Stimulated activated CD4-positive, alpha-beta T cell treated with anti-CD3 and anti-CD28 coated beads, TNF-alpha, amount 100 ng/mL, for 4 hours (primary cell): ENCODE measurements at regions not wholly inside any gene's neighbourhood (a gene's known extent, or its start where the extent isn't known, plus 50 kb on each side); places are given as distances from the start of the nearest gene placed in this dataset.
"Not testable (repeated sequence)": the region's sequence is repeated elsewhere in the genome, so short reads cannot be mapped to it uniquely, and the experiment has no call there.

Experiments used
- DNase-seq, 3 experiments: peaks; one replicate each; pipeline ENCODE4 v3.0.0-alpha.2; 2020; ENCODE audit warnings: low read depth in 3 of 3

DNA sequence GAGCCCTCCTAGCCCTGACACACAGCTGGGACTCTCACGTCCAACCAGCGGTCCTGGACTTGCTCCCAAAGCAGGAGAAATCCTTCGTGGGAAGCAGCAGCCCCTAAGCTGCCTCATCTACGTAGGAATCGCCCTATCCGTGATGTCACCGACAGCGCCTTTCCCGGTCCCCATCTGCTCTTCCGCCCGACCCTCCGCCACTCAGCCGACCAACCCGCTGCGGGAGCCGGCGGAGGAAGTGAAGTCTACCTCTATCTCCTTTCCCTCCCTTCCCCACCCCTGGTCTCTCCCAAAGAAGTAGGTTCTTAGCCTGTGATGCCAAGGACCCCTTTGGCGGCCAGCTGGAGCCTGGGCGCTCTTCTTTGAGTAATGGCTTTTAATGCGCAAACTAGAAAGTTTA, 272.1 kb downstream of the FAM72C start:
- DNase-seq = no peak

DNA sequence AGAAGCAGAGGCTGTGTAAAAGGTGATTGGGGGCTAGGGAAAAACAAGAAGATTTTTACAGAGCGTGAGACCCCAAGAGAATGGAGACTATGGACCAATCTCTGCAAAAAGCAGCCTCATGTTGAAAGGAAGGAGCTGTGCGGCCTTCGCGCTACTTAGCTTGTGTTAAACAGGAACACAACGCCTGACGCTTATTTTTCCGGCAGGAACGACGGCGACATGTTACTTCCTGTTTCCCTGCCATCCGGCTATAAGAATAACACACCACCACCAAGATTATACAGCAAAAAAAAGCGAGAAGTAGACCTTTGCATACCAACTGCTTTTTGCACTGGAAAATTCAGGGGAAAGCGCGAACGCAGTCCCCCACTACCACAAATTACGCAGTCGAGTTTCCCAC, 272.7 kb downstream of the FAM72C start:
- DNase-seq = no peak

DNA sequence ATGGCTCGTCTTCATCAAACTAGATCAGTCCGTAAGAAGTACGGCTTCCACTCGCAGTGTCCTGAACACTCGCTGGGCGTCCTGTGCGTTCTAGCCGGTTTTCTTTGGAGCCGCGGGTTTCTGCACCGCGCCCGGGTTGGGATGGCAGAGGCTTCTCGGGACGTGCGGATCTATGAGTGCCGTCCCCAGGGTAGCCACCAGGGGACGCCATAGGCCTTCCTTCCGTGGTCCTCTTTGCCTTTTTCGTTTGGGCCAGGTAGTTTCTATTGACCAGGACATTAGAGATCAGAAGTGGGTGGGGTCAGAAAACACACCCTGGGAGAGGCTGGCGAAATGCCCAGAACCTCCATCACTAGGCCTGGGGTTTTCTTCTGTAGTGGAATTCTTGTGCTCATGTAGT, 273.8 kb downstream of the FAM72C start:
- no peak for DNase-seq

DNA sequence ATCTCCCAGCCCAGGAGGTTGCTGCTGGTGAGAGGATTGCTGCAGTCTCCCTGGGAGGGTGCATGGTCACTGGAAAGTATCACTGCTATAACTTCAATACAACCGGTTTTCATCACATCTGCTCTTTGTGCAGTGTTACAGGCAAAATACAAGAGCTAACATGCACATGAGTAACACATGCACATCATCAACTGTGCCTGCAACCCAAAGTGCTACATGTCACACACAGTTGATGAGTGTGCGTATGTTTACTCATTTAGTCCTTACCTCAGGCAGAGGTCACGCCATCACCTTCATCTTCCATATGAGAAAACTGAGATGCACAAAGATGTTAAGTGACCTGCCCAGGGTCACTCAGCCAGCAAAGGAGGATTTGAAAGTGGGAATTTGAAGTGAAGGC, 277.7 kb downstream of the FAM72C start:
- no peak for DNase-seq

DNA sequence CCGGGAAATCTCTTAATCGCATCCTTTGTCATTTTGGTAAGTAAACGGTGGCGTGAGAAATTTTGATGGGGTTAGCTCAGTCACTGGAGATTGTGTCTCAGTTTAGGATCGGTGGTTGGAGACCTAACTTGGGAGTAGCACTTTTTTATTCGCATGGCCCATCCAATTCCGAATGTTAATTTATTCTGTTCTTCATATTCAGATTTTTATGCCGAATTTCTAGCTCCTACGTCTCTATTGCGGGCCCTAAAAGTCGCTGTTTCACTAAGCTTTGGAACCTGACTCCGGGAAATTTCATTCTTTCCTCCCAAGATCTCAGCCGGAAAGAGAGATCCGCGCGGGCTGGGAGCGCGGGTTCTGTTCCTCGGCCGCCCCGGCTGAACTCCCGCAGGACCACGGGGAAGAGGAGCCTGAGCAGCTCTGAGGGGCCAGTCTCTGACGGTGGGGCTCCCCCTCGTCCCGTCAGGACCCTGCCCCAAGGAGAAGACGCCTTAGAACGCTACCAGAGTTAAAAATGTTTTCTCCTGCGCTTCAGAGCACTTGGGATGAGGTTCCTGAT, 279.7 kb downstream of the FAM72C start:
- no peak for DNase-seq

DNA sequence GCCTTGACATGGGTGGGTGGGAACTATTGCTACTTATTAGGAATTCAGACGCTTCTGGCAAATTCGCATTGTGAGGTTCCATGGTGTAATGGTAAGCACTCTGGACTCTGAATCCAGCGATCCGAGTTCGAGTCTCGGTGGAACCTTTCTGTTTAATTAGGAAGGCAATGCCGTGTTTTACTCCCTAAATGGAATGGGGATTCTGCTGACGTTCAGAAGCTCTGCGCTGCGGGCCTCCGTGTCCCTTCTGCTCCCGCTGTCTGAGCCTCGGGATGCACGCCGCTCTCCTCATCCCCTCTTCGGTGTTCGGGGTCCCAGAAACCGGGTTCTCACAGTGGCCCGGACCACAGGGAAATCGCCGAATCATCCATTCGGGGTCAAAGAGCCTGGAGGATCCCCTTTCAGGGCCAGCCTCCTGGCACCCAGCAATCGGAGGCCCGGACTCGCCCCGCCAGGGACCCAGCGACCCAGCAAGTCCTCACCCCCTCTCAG, 280.3 kb downstream of the FAM72C start:
- DNase-seq = no peak

DNA sequence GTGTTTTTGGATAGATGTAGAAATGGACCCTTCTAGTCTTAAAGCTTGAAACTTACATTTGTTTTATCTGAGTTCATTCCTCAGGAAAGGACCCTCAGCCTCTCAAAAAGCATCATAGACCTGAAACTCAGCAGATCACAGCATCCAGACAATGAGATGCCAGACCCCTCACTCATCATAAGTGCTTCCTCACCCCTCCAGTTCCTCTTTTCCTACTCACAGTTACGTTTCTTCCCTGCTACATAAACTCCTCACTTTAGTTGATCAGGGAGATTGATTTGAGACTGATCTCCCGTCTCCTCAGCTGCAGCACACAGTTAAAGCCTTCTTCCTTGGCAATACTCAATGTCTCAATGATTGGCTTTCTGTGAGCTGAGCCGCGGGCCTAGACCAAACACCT, 282.0 kb downstream of the FAM72C start:
- no peak for DNase-seq

DNA sequence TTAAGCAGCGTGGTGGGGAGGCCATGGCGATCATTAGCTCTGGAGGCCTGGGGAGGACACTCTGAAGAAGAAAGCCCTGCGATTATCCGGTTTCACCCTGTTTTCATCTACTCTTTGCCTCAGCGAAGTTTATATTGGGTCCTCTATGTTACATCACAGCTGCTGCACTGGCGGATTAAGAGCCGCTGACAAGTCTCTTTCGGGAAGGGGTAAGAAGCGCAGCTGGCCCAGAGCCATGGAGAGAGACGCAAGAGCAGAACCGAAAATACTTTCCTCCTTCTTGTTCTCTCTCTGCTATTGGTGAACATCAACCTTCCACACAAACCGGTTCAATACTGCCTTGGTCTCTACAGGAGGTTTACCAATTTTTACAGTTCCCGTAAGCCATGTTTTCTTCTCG, 291.5 kb downstream of the FAM72C start:
- no peak for DNase-seq

DNA sequence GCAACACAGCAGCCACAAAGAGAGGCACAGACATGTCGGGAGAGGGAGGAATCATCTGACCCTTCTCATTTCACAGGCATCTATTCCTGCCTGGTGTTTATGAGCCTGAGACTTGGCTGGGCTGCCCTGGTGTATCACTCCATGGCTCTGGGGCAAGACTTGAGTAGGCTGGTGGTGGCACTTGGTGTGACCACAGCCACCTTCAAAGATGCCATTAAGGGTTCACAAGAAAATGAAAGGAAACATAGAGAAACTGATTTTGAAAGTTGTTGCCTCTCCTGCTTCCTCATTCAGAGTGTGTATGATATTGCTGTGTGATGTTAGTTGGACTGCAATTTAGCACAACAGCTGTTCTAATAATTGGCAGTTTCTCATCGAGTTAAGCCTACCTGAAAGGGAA, 298.8 kb downstream of the FAM72C start:
- no peak for DNase-seq

DNA sequence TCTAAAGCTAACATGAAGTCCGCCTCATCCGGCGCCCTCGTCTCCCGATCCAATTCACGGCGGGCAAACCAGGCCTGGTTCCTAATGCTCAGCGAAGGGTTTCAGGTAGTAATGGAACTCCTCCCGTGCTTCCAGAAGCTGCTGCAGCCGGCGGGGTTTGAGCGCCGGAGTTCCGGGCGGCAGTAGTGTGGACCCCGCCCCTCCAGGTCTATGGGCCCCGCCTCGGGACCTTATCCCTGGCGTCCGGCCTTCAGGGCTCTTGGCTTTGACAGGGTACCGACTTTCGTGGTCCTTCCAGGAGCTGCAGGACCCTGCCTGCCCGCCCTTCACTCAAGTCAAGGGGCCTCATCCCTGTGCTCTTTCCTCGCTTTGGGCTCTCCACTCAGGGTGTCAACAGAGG, 304.1 kb downstream of the FAM72C start:
- DNase-seq = no peak

DNA sequence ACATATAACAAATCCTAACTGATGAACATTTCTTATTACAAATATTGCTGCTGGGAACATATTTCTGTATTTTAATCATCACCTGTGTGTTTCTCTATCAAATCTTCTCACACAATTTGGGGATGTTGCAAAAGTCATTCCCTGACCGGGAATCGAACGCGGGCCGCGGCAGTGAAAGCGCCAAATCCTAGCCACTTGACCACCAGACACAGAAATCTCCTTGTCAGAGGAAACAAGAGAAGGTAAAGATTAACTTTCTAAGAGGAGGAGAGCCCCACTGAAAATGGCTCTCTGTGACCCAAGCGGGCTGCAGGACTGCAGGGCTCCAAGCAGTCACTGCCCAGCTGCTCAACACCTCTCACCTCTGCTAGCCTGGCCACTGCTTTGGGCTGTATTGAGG, 304.9 kb downstream of the FAM72C start:
- DNase-seq = no peak

DNA sequence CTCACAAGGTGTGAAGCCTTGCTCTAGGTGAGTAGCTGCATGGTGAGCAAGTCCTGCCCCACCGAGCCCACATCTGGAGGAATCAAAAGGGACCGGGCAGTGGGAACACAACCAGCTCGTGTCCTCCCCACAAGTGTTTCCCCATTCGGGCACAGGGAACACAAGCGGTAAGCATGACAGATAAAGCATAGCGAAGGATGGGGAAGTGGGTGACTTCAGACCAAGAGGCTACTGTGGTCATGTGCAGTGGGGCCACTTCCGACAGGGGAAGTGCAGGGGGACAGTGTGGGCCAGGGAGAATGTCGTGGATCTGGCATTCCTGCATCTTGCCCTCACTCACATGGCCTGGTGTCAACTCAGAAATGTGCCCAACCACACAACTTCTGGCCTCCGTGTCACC, 306.2 kb downstream of the FAM72C start:
- no peak for DNase-seq

DNA sequence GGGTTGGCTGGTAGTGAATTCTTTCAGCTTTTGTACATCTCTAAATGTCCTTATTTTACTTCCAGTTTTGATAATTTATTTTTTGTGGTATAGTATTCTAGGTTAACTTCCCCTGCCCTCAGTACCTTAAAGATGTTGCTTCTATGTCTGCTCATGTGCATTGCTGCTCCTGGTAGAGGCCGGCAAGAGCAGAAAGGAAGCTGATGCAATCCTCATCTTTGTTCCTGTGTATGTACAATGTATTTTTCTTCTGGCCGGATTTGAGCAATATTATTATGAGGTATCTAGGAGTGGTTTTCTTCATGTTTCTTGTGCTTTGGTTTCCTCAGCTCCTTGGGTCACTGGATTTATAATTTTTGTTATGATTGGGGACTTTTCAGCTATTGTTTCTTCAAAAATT, 308.7 kb downstream of the FAM72C start:
- not testable (repeated sequence) for DNase-seq

DNA sequence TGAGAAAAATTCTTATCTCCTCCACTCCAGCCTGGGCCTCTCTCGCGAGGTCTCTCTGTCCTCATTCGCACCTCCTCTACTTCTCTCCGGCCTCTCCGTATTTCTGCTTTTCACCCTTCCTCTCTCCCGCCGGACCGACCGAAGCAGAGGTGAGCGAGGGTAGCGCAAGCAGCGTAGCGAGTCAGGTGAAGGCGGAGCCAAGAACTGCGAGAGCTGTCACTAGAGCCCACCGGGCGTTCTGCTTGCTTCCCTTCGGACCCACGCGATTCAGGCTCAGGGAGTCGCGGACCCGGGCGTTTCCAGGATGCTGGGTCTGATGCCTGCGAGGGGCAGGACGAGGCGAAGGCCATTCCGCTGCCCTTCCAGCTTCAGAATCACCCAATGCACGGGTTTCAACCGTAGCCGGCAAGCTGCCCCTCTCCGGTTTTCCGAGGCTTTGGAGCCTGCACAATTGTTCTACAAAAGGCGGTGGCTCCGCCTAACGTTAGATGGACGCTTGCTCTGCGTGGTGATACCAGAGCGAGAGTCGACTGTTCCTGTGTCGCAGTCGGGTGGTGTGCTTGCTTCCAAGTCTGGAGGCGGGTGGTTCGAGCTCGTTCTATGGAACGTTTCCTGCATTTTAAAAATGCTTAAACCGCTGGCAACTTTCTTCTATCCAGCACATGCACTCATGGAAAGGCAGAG, 310.2 kb downstream of the FAM72C start:
- DNase-seq = no peak

DNA sequence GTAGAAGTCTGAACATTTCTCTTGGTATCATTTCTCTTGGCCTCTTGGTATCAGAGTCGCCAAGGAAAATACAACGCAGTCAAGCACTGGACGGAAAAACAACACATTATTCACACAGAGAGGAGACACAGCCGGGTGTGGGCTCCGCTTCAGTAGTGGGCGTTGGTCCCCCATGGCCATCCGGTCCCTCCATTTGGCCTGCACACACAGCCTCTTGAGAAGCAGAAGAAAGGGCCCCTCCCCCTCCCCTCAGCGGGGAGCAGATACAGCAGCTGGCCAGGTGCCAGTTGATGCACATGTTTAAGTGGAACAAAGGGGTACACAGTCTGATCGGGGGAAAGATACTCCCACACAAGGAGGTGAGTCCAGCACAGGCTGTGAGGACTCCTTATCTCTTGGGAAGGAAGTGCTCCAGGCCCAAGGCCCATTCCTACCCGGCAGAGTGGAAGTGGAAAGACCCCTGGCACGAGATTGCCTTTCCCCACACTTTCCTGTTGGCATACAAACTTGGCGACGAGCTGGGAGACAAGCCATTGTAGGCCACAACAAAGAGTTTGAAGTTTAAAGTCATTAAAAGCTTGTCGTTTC, 311.3 kb downstream of the FAM72C start:
- no peak for DNase-seq

DNA sequence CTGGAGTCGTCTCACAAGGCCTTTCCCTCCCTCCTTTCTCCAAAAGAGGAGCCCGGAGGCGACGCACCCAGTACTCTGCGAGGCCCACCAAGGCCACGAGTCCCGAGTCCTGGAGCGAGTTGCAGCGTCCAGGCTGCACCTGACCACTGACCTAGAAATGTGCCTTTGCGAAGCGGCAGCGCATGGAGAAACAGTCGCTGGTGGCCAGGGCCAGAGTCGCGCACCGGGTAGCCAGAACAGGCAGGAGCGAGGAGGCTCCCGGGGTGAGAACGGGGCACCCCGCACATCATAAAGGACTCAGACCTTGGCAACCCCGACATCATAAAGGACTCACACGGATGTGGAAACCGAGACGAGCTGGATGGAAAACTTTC, 318.4 kb downstream of the FAM72C start:
- no peak for DNase-seq

DNA sequence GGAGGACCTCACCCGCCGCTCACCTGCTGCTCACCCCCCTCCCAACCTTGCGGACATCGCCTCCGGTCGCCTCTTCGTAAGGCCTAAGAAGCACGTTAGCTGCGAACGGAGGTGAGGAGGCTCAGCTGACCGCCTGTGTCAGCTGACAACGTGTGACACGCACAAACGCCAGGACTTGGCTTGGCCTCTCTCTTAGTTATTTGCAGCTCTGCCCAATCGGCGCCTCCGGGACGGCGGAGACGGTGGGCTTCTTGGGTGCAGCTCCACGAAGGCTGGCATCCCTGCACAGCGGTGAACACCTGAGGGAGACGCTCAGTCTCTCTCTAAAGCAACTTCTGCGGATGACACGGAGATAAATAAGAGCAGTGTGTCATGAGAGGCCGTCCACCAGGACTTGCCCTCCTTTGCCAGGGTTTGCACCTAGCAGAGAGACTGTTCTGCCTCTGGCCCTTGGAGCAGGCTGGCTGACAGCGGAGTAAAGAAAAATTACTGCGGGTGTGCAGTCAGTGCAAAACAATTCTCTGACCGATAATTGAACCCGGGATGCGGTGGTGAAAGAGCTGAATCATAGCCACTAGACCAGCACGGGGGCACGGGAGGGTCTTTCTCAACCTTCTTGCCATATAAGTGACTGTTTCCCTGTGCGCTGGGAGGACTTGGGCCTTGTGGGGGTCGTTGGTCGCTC, 318.9 kb downstream of the FAM72C start:
- DNase-seq = no peak

DNA sequence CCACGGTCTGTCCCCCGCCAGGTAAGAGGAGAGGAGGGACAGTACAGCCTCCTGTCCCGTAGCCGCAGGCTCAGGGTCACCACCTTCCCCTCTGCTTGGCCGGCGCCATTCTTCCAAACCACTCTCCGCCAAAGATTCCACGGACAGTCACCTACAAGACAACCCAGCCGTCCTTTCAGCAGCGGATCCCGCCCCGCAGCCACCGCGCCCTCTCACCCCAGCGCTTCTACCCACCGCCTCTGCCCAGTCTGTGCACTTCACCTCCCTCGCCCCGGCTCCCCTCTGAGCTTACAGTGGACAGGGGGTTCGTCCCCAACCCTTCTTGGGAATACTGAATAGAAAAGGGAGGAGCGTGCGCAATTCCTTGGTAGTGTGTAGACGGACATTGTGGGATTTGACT, 319.6 kb downstream of the FAM72C start:
- DNase-seq = no peak

DNA sequence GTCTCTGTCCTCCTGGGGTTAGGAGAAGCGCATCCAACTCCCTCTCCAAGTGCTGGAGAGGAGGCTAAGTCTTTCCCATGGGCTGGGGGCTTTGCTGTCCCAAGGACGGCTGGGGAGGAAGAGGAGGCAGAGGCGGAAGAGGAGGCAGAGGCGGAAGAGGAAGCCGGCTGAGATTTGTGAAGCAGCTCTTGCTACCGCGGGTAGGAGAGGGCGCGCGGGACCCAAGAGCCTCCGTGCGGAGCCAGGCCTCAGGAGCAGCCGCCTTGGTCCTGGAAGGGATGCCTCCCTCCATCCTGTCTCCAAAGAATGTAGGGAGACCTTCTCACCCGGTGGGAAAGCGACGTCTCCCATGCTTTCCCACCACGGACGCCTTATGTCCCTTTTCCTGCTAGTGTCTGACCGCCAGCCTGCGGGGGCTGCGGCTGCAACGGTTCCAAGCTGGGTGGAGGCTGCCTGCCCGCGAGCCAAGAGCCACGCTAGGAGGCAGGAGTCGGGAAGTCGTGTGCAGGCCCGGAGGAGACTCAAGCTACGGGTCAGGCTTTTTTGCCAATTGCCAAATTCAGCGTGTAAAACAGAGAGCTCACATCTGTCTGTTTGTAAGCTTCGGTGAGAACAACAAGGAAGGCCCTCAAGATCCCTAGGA, 320.3 kb downstream of the FAM72C start:
- DNase-seq = no peak

DNA sequence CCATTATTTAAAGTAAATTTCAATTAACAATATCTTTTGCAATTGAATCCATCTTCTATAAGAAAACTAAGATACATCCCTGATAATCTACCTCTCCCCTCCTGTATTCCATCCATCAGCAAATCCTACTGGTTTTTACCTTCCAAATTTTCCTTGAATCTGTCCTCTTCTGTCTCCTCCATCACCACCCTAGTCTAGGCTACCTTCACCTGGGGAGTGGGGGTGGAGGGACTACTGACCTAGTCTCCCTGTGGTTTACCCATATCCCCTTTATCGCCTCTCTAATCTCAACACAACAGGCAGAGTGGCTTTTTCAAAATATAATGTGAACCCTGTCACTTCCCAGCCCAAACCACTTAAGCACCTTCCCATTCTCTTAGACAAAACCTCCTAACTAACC, 327.8 kb downstream of the FAM72C start:
- not testable (repeated sequence) for DNase-seq

DNA sequence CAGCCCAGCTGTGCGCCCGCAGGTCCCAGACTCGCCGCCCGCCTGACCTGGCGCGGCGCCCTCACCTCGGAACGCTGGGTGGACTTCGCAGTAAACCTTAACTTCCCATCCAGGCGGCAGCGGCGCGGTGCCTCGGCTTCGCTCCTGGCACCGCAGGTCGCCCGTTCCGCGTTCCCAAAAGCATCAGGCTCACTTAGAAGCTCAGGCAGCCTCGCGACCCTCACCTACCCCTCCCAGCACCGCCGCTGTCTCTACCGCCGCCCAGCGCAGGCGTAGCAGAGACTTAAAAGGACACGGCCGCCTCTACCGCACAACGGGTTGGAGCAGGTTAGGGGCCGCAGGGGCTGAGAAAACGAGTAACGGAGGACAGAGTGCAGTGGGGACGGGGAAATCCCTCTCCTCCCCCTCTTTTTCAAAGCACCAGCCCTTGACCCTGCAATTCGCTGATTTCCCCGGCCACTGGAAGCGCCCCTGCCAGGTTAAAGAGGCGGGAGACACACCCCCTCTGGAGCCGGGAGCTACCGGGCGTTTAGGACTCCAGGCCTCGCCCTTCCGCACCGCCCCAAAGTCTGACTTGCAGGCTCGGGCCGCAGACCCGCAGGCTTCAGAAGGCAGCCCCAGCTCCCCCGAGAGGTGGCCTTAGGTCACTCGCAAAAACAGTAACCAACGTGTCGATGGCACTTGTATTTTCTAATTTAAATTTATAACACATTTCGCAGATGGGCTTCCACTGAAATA, 328.5 kb downstream of the FAM72C start:
- no peak for DNase-seq

DNA sequence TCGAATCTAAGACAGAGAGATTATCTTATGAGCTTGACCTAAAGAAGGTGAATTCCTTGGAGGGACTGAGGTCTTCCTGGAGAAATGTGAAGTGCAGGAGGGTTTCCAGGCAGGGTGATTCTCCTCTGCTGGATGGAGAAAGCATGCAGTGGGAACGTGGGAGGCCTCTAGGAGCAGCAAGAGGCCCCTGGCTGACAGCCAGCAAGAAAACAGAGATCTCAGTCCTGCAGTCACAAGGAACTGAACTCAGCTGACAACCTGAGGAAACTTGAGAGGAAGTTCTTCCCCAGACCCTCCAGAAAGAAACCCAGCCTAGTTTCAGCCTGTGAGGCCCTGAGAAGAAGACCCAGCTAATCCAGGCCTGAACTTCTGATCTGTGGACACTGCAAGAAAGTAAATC, 345.9 kb downstream of the FAM72C start:
- no peak for DNase-seq
